T-helper 1 cell treated with Interleukin-12 subunit alpha and Interleukin-12 subunit beta and Interleukin-4 antibody, amounts not matched to agents 30 ng/mL and 1 ng/mL, for 36 hours (primary cell): ENCODE measurements at regions not wholly inside any gene's neighbourhood (a gene's known extent, or its start where the extent isn't known, plus 50 kb on each side); places are given as distances from the start of the nearest gene placed in this dataset.

Source experiments
- intact Hi-C: fragments of 100-400 bp; cut with micrococcal nuclease; formaldehyde crosslinking; loops from one replicate; pipeline ENCODE4 v1.15.1; 2024

DNA sequence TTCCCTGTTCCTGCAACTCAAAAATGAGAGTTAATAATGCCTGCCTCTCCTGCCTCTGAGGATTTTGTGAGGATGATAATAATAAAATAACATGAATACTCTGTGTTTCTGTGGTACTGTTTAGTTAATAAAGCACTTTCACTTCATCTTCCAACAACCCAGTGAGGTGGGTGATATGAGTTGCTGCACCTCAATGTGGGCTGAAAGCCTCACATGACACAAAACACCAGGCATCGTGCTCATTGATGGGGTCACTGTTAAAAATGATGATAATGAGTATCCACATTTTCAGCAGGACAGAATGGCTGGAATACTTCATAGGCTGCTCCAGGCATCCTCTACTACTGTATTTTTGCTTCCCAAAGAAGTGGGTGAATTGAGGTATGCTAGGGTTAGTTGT, 222.8 kb upstream of the NRP1 start:
- intact Hi-C loops: no loop called here

DNA sequence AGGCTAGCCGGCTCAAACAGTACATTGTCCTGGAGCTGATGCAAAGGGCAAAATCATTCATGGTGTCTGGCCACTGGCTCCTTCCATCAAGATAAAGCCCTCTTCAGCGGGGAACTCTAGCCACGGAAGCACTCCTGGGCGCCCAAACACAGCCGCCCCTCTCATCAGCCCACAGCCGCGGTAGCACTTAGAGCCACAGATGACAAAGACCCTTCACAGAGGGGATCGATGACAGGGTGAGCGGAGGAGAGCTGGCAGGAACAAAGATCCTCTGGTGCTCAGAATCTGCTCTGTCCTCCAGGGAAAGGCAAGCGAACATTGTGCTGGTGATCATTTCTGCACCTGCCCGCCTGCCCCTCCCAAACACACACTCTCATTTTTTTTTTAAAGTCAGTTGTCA, 222.2 kb upstream of the NRP1 start:
- intact Hi-C loops: no loop called here

DNA sequence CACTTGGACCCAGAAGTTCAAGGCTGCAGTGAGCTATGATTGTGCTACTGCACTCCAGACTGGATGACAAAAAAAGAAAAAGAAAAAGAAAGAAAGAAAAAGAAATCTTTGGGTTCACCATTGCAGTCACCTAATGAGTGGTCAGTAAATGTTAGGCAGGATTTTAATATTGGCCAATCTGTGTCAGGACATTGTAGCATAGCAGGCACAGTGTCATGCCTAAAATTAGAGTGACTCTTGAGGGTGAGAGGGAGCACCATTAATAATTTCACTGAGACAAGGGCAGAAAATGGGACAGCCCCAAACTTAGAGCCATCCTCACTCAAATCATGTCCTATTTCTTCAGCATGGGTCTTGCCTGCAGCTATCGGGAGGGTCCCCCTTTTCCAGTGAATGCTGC, 221.6 kb upstream of the NRP1 start:
- intact Hi-C loops: no loop called here

DNA sequence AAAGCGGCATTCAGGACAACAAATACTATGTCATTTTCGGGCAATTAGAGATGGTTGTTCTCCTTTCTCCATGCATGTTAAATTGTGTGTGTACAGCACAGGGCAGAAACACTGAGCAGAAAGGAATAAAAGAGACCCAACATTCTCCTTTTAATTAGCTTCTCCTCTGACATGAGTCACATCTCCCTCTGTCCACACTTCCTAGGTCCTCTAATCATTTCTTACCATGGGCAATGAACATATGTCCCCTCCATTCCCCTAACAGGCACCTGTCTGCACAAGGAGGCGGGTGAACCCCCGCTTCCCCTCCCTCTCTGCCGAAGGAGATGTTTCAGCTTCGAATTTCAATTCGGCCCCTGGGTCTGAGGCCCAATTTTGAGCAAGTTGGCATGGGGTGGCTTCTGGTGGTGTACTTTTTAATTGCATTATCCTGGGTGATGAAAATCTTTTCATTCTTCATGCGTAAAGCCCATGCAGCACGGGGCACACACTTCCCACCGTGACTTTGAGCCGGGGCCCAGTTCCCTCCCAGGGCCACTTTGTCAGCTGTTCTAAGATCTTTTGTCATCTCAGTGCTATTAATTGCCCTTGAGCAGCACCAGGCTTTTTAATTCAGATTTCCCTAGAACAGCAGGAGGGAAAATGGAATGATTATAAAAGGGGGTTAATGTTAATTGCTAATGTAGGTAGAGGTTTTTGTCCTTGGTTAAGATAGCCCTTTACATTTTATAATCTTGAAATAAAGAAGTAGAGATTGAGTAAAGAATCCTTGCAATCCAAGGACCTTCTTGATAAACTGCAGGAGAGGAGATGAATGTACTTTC, 219.5 kb upstream of the NRP1 start:
- intact Hi-C loops: no loop called here

DNA sequence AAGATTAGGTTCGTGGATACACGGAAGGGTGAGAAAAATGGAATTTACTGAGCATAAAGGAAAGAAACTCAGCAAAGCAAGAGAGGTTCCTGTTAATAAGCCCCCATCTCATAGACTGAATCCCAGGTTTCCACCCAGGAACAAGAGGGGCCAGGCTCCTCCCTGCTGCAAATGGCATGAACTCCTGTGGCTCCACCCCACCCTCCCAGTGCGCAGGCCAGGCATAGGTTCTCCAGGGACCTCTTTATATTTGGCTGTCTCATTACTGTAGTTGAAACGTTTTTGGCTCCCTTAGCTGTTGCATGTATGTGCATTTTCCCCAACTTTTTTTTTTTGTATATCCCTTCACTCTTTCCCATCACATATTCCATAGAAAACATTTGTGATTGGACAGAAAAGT, 217.8 kb upstream of the NRP1 start:
- intact Hi-C loops: no loop called here

DNA sequence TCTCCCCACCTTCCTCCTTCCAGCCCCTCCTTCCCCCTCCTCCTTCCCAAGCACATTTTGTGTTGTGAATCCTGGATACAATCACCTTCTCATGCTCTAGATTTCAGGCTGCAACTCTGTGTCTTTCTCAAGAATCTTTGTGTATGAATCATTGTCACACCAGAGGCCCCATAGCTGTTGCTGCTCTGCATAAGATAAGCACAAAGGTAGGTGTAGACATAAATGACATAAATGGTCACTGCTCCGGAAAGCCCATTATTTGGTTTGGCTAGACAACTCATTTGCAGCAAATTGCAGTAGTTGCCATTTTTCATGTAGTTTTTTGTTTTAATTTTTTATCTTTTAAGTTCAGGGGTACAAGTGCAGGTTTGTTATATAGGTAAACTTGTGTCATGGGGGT, 216.3 kb upstream of the NRP1 start:
- intact Hi-C loops: no loop called here

DNA sequence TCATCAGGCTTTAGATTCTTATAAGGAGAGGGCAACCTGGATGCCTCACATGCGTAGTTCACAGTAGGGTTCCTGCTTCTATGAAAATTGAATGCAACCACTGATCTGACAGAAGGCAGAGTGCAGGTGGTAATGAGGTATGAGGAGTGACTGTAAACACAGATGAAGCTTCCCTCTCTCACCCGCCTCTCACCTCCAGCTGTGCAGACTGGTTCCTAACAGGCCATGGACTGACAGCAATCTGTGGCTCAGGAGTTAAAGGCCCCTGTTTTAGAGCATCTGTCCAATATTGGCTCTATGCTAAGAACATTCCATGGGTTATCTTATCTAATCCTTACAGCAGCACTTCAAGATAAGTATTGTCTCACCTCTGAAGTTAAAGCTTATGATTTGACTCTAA, 213.5 kb upstream of the NRP1 start:
- intact Hi-C loops: no loop called here

DNA sequence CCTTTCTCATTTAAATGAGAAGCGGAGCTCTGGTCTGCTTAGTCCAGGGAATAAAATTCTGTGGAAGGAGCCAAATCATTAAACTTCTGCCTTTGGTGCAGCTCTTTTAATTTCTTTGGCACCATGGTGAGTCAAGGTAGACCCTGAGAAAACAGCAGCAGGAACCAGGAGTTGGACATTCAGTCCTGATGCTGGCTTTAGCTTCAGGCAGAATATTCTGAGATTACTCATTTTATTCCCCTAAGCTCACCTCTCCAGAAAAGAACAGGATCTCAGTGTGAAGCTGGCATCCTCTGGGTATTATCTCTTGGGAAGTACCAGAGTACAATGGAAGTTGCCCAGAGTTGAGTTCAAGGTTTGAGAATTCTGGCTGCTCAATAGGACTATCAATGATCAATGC, 211.6 kb upstream of the NRP1 start:
- intact Hi-C loops: no loop called here

DNA sequence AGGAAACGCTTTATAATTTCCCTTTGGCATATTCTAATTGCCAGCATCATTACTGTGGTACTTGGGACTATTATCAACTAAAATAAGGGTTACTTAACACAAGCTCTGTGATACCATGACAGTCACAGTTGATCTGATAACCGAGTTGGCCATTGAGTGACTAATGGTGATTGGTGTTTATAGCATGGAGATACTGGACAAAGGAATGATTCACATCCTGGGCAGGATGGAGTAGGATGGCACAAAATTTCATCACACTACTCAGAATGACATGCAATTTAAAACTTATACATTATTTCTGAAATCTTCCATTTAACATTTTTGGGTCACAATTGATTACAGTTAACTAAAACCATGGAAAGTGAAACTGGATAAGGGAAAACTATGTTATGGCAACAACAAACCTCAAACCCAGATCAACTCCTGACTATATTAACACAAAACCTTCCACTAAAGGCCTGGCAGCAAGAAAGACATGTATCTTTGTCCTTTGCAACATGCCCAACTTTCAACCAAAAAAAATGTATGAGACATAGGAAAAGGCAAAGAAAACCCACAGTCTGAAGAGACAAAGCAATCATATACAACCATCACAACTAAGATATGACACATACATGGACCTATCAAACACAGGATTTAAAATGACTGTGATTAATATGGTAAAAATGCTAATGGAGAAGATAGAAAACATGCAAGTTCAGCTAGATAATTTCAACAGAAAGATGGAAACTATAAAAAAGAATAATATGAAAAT, 208.5 kb upstream of the NRP1 start:
- intact Hi-C loops: no loop called here

DNA sequence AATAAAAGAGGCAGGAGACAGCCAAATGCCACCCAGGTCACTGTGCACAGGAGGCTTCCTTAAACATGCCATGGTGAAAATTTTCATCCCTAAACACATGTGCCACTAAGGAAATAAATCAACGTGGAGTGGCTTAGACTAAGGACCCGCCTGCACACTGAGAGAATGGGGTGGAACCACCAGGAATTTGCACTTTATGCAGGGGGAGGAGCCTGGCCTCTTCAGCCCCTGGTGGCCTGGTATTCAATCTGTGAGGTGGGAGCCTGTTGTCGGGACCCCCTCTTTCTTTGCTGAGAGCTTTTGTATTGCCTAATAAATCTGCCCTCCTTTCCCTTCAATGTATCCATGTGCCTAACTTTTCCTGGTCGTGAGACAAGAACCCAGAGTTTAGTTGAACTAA, 204.6 kb upstream of the NRP1 start:
- intact Hi-C loops: no loop called here

DNA sequence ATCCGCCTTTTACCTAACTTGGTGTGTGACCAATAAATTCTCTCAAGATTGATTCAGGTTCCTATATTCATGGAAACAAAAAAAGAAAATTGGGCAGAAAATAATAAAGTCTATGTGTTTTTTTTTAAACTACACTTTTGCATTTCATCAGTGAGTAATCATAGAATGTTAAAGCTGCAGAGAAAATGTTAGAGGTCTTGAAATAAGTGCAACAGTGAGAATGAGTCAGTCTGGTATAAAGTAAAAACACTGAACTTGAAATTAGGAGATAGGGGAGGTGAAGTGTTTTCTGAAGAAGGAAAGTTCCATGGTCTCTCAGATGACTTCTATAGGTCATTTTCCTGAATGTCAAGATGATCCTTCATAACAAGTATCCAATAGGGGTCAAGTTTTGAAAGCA, 202.6 kb upstream of the NRP1 start:
- intact Hi-C loops: no loop called here

DNA sequence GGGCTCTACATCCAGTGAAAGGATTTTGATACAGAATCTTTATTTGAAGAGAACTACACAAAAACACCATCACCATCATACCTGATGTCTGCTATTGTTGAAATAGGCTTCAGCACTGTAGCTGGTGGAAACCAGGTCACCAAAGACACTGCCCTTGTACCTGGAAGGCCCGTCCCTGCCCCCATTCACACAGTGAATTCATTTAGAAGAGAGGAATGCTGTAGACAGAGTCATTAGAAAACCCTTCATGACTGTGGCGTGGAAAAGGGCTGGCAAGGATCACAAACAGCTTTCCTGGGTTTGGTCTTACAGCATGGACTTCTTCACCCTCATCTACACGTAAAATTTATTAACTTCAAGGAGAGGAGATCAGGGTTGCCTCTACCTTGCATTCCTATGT, 202.0 kb upstream of the NRP1 start:
- intact Hi-C loops: no loop called here

DNA sequence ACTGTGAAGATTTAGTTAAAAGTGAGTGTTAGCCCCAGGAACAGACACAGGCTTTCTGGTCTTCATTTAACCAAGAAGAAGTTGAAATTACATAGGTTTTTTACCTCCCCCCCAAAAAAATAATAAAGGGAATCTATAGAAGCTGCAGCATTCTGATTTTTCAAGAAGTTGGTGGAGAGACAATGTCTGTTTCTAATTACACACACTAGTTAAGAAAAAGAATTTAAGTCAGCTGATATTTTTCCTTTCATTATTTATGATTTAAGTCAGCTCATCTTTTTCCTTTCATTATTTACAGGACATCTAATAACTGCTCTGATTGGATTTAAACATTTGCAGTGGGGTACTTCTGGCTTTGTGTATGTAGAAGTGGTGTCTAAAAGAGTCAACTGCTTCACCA, 201.4 kb upstream of the NRP1 start:
- intact Hi-C loops: no loop called here

DNA sequence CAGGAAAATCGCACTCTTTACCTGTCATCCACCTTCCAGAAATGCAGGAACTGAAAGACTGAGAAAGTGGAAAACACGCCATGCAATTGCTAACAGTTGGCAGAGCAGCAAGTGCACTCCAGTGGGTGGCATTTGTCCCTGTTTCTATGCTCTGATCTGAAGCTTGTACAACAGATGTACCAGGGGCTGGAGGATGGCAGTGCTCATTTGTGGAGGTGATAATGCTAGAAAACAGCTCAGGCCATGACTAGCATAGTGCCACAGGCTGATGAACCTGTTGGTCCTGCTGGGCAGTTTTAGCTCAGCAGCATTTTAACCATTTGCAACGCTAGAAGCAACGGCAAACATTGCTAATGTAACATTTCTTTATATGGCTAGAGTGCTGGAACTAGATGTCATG, 199.9 kb upstream of the NRP1 start:
- intact Hi-C loops: no loop called here

DNA sequence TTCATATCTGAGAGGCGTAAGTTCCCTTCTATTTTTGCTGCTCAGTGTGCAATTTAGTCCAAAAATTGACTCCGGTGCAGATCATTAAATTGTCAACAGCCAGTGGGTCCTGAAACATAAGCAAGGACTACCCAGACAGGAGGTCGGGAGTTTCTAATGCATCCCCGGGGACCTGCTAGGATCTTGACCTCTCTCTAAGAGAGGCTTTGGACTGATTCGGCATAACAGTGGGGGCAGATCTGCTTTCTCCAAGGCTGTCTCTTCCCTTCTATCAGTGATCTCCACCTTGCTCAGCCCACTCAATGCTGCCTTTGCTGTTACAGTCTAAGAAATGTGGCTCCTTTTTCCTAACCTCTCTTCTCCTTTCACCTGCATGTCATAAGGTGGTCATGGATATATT, 199.1 kb upstream of the NRP1 start:
- intact Hi-C loops: no loop called here

DNA sequence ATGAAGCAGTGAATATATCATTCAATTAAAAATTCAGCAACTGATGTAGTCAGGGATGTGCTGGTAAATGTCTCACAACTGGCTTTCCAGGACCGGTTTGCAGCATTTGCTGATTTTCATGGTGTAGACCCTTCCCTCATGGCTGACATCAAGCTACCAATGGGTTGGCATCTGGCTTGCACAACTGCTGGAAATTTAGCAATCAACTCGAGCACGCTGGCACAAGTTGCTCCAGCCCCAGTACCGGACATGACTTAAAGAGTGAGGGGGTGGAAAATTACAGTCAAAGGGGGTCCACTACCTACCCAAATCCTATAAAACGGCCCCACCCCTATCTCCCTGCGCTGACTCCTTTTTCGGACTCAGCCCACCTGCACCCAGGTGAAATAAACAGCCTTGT, 198.4 kb upstream of the NRP1 start:
- intact Hi-C loops: no loop called here

DNA sequence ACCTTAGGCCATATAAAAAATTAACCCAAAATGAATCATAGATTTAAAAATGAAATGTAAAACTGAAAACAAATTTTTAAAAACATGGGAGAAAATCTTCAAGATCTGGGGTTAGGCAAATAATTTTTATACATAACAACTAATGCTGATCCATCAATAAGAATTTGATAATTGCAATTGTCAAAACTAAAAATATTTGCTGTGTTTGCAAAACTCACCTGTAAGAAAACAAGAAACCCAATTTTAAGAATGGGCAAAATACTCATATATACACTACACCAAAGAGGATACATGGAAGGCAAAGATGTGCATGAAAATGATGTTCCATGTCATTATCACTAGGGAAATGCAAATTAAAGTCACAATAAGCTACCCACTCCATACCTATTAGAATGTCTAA, 194.8 kb upstream of the NRP1 start:
- intact Hi-C loops: no loop called here

DNA sequence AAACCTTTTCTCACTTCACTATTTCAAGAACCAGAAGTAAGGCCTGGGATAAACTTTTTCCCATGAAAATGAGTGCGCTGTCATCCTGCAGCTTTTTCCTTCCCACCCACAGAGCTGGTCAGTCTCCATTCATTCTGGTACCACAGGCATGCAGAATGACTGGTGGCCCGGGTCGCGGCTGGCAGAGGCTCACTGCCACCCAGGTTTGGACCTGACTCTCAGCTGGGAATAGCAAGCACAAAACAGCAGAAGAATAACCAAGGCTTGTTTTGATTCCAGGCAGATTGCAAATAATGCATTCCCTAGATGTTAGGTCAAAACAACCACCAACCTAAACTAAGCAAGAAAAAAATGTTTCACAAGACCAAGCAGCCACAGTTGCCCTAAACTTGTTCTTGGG, 190.5 kb upstream of the NRP1 start:
- intact Hi-C loops: no loop called here

DNA sequence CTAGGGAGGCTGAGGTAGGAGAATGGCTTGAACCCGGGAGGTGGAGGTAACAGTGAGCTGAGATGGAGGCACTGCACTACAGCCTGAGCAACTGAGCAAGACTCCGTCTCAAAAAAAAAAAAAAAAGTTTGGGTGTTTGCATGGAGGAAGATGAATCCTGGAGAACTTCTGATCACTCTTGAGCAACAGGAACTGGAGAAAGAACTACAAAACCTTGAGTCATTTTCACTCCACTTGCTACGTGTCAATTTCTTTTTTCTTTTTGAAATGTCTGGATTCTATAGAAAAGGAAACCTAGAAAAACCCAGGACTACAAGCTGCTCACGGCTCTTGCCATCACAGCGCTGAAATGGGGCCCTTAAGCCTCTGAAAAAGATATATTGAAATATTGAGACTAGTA, 189.6 kb upstream of the NRP1 start:
- intact Hi-C loops: no loop called here

DNA sequence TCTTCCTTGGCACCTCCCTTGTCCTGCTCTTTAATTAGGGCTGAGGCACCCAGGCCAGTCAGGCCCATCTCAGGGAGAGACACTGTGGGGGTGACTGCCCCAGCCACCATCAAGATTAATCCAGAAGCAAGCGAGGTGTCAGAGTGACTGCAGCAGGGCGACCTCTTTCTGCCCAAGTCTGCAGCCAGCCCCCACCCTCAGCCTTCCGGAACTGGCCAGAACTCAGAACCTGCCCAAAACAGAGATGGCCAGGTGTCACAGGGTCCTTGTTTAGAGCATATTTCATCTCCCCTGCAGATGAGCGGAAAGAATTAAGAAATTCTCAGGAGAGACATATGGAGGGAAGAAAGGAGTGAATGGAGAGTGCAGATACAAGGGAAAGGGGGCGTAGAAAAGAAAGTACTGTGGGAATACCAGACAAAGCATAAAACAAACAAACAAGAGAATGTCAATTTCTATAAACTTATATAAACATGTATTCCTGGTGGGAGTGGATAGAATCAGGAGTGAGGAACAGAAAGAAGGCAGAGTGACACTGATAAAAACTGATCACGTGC, 188.8 kb upstream of the NRP1 start:
- intact Hi-C loops: no loop called here

DNA sequence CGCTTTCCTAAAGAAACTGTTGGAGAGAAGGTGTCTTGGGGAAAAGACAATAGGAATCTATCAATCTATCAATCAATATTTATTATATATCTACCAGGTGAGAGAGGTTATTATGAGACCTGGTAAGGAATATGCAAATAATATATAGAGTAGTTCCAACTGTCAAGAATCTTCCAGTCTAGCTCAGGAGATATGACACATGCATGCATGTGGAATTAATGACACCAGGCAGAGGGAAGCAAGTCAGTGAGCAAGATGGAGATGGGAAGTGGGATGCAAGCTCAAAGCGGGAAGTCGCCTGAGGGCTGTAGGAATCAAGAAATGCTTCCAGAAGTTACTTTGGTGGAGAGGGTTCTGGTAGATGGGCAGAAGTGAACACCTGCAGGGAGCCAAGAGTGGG, 187.4 kb upstream of the NRP1 start:
- intact Hi-C loops: no loop called here

DNA sequence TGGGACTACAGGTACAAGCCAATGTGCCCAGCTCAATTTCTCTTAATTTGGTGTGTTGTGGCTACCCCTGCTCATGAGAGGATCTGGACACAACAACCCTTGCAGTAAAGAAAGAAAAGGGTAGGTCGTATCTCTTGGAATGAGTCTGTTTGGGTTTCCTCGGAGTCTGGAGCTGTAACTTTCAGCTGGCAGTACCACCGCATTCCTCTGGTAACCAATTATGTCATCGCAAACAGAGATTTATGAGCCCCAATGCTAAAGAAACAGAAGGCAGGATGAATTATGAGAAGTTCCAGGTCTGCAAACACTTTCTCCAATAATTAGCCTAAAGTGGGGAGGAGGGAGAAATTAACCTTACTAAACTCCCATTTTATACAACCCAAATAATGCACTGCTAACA, 186.6 kb upstream of the NRP1 start:
- intact Hi-C loops: no loop called here

DNA sequence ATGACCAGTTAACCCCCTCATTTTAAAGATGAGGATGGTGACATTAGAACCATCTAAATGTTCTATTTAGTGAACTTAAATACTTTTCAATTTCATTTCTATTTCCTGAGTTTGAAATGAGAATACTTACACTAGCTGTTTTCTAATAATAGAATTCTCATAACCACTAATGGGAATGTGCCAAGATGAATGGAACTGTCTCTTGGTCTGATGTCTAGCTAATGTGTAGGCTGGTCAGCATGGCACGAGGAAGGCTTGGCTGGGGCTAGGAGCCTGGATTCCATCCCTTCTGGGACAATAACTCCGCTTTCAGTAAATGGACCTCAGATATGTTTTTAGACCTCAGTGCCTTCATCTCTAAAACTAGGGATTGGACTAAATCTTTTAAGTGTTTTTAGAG, 185.8 kb upstream of the NRP1 start:
- intact Hi-C loops: no loop called here
